ENCODE measurements at regions not wholly inside any gene's neighbourhood (a gene's known extent, or its start where the extent isn't known, plus 50 kb on each side); places are given as distances from the start of the nearest gene placed in this dataset.

- TF ChIP-seq EZH2 (IDR thresholded peaks at IDR 0.05; ENCODE audit: low read length) (no peak), CTCF (optimal IDR thresholded peaks at IDR 0.05 in 1 of 3, IDR thresholded peaks at IDR 0.05 in 1 of 3, conservative IDR thresholded peaks at IDR 0.05 in 1 of 3; ENCODE audit: extremely low read depth in 1 of 3, insufficient read depth in 2 of 3, low read length in 3 of 3) (no peak)
These were observed 905.7 kb downstream of the DIPK2A start for GRCh38 chr3:144877356-144877755.
